ENCODE measurements at regions not wholly inside any gene's neighbourhood (a gene's known extent, or its start where the extent isn't known, plus 50 kb on each side); places are given as distances from the start of the nearest gene placed in this dataset.

DNA sequence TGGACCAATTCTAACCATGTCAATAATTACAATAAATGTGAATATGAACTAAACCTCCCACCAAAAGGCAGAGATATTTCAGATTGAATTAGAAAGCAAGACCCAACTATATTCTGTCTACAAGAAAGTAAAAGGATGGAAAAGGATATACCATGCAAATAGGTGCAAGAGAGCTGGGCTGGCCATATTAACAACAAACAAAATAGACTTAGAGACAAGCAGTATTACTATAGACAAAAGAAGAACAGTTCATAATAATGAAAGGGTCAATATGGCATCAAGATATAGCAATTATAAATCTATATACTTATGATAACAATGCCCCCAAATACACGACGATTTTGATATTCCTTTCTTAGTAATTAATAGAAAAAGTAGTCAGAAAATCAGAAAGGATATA is 67.3 kb upstream of the IFFO2 start:
- intact Hi-C loops (cut with micrococcal nuclease), result no loop called here
- Histone ChIP-seq H3K4me2 (ENCODE audit: low read length) (no peak overlapping the region), H3K4me3 (replicated peaks in 1 of 2; ENCODE audit: low read depth in 1 of 2, low read length in 2 of 2) (no peak overlapping the region), H3K4me1 (ENCODE audit: control insufficient read depth in 1 of 2, insufficient read depth in 2 of 2, low read length in 2 of 2) (no peaks in the 10 kb centered on the region), H4K20me1 (ENCODE audit: insufficient read depth) (no peaks in the 10 kb centered on the region), H3K9ac (ENCODE audit: low read length) (no peak overlapping the region), H2AFZ (ENCODE audit: low read depth, low read length, poor library complexity, severe bottlenecking) (no peak overlapping the region), H3K27me3 (ENCODE audit: insufficient read depth, low read length) (no peaks in the 10 kb centered on the region), H3K9me2 (ENCODE audit: insufficient read depth) (no peaks in the 10 kb centered on the region), H3K79me2 (ENCODE audit: insufficient read depth, low read length) (no peaks in the 10 kb centered on the region), H3K36me3 (ENCODE audit: control insufficient read depth in 1 of 2, insufficient read depth in 2 of 2, low read length in 2 of 2) (no peaks in the 10 kb centered on the region), H3K27ac (ENCODE audit: low read depth, low read length) (no peak overlapping the region), H3K9me3 (ENCODE audit: control insufficient read depth in 1 of 2, insufficient read depth in 1 of 2, low read depth in 1 of 2, low read length in 2 of 2) (peaks cover 0 to 5% of the 10 kb centered on the region in 2 experiments; a peak in 1 of 4 replicates)
- ATAC-seq (no peak), DNase-seq (ENCODE audit: low read depth, low spot score) (no peak)
- RAD21 ChIA-PET (ENCODE audit: low non-redundant PET in 1 of 2, low total read pairs in 2 of 2, uncharacterized antibody in 2 of 2, unreplicated experiment in 2 of 2), result no interaction called here
- CTCF ChIA-PET, result interaction anchor here (1.2 kb wide), 1 partner anchor 111 kb away, joined by 4 read pairs; no protein-coding TSS in a partner anchor
- POLR2A ChIA-PET, result no interaction called here
- TF ChIP-seq ELF1 (IDR thresholded peaks at IDR 0.05; ENCODE audit: borderline replicate concordance, low read depth) (no peak), ZFX (IDR thresholded peaks at IDR 0.05) (no peak), POLR2A (IDR thresholded peaks at IDR 0.05; ENCODE audit: borderline replicate concordance, extremely low read depth, insufficient read depth, insufficient read length) (no peak), CTCF (IDR thresholded peaks at IDR 0.05 in 2 of 3, conservative IDR thresholded peaks at IDR 0.05 in 1 of 3; ENCODE audit: borderline replicate concordance in 1 of 3, insufficient read depth in 1 of 3, low read depth in 2 of 3, low read length in 2 of 3) (no peak), CBX3 (IDR thresholded peaks at IDR 0.05; ENCODE audit: low read depth) (no peak), EZH2 (IDR thresholded peaks at IDR 0.05) (no peak), CEBPB (IDR thresholded peaks at IDR 0.05; ENCODE audit: low read depth) (no peak), TCF7L2 (IDR thresholded peaks at IDR 0.05; ENCODE audit: borderline replicate concordance, extremely low read depth, insufficient read depth, insufficient read length) (no peak), ZBTB33 (IDR thresholded peaks at IDR 0.05; ENCODE audit: extremely low read depth, insufficient replicate concordance, low read length) (no peak), EGR1 (IDR thresholded peaks at IDR 0.05; ENCODE audit: low read depth) (no peak), ZNF274 (IDR thresholded peaks at IDR 0.05; ENCODE audit: low read depth, low read length) (no peak), POLR2AphosphoS5 (IDR thresholded peaks at IDR 0.05; ENCODE audit: low read depth, low read length) (no peak)
- TF ChIP-seq, protein P1, sequence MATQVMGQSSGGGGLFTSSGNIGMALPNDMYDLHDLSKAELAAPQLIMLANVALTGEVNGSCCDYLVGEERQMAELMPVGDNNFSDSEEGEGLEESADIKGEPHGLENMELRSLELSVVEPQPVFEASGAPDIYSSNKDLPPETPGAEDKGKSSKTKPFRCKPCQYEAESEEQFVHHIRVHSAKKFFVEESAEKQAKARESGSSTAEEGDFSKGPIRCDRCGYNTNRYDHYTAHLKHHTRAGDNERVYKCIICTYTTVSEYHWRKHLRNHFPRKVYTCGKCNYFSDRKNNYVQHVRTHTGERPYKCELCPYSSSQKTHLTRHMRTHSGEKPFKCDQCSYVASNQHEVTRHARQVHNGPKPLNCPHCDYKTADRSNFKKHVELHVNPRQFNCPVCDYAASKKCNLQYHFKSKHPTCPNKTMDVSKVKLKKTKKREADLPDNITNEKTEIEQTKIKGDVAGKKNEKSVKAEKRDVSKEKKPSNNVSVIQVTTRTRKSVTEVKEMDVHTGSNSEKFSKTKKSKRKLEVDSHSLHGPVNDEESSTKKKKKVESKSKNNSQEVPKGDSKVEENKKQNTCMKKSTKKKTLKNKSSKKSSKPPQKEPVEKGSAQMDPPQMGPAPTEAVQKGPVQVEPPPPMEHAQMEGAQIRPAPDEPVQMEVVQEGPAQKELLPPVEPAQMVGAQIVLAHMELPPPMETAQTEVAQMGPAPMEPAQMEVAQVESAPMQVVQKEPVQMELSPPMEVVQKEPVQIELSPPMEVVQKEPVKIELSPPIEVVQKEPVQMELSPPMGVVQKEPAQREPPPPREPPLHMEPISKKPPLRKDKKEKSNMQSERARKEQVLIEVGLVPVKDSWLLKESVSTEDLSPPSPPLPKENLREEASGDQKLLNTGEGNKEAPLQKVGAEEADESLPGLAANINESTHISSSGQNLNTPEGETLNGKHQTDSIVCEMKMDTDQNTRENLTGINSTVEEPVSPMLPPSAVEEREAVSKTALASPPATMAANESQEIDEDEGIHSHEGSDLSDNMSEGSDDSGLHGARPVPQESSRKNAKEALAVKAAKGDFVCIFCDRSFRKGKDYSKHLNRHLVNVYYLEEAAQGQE (IDR thresholded peaks at IDR 0.05; ENCODE audit: low read depth), result no peak
- BruUV-seq (replicated peaks), result no TSS peak

Measured in HCT116 (cell line).